ENCODE measurements at regions not wholly inside any gene's neighbourhood (a gene's known extent, or its start where the extent isn't known, plus 50 kb on each side); places are given as distances from the start of the nearest gene placed in this dataset.

DNA sequence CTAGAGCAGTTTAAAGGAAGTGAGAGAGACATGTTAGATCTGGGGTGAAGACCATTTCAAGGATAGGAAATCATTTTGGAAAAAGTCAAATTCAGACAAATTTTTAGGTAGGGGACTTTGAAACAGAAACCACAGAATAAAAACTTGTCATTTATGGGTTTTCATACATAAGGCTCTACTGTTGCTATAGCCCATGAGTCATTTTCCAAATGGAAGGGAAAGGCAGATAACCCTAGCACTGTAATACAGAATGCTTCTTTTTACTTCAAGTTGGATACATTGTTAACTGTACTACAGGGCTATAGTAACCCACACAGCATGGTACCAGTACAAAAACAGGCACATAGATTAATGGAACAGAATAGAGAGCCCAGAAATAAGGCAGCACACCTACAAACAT lies 455.4 kb downstream of the EBF1 start:
- DNase-seq (ENCODE audit: low spot score): no peak

DNA sequence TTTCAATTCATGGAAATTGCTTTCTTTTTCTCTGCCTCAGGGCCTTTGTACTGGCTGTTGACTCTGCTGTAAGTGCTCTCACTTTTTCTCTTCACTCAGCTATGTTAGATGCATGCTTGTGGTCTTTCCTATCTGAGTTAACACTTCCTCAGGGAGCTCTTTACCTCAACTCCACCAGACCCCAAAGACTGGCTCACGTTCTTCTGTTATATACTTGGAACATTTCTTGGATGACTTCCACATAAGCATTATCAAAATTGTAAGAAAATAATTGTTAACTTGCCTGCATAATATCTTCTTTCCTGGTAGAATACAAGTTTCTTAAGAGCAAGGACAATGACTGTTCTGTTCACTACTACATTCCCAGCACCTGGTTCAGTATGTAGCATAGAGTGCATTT lies 455.9 kb downstream of the EBF1 start:
- no peak for DNase-seq (ENCODE audit: low spot score)

DNA sequence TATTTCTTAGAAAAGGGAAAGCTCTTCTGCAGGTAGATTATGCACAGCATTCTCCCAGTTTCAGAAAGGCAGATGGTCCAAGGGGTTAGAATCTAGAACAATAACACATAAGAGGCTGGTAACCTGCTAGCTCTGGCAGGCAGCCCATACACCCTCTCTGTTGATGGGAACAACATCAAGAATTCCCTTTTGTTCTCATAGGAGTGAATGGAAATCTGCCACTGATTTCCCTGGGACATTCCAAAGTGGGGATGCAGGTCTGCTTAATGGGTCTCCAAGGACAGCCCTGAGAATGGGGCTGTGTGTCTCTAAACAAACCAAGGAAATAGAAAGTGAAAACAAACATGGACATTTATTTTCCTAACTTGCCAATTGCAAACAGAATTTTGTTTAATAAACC lies 456.8 kb downstream of the EBF1 start:
- DNase-seq (ENCODE audit: low spot score): no peak

DNA sequence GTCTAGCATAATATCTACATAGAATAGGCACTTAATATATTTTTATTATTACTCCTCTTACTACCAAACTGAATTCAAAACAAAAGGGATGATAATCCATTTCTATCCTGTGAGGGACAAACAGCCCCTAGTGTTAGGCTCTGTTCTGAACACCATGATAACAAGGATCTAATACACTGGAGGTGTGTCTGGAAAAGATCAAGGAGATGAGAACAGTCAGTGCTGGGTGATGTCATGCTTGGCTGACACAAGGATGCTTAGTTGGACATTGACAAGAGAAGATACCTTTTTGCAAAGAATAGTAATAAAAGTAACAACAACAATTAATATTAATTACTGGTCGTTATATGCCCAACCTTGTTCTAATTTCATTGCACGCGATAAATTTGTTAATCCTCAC lies 458.7 kb downstream of the EBF1 start:
- no peak for DNase-seq (ENCODE audit: low spot score)

DNA sequence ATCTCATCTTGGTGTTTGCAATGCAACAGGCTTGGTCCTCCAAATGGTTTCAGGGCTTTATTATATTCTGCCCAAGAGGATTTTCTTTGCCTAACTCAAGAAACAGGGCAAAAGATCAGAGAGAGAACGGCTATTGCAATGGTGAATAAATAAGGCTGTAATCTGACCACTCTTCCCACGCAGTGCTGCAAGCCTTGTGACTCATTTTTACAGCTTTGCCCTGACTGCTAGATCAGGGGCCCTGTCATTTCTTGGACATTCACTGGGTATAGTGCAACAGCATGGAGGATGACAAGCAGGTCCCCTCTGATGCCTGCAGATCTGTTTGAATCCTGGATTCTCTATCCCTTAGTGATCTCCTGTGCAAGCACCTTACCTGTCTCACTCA lies 459.1 kb downstream of the EBF1 start:
- no peak for DNase-seq (ENCODE audit: low spot score)

DNA sequence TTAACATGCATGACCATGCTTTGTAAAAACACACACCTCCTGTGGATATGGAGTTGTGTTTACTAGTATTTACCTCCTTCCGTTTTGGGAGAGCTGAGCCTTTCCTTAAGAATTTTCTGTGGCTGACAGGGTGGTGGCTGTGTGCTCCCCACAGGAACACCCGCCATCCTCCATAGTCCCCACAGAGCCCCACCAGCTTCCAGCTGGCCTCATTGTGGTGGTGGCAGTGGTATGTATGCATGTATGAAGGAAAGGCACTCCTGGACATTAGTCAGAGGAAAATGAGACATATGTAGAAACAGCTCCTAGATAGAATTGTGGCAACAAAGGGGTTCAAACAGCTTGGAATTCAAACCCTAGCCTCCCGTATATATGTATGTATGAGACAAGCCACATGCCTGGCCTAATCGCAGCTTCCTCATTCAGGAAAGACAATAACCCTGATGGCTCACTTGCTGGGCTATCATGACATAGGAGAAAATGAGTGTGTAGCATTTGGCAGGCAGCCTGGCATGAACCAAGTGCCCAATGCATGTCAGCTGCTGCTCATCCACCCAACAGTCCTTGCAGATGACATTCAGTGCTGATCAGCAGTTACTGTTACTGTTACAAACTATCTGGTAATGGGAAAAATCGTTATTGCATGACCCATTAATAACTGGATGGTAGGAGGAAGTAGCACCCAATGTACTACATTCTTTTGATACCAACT lies 459.7 kb downstream of the EBF1 start:
- DNase-seq (ENCODE audit: low spot score): no peak

DNA sequence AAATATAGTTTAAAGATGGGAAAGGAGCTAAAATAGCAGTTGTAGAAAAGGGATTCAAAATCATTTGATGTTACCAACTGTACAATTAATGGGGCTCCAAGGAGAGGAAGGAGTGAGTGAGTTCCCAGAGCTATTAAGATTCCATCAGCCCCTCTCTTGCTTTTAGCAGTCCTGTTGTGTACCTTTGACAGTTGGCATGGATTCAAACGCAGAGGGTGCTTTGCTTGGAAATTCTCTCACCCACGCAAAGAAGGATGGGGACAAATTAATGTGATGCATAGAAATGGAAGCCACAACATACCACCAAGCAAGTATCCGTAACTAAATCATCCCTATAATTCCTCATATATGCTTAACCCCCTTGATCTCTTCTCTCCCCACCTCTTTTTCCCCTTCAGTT lies 461.3 kb downstream of the EBF1 start:
- no peak for DNase-seq (ENCODE audit: low spot score)

DNA sequence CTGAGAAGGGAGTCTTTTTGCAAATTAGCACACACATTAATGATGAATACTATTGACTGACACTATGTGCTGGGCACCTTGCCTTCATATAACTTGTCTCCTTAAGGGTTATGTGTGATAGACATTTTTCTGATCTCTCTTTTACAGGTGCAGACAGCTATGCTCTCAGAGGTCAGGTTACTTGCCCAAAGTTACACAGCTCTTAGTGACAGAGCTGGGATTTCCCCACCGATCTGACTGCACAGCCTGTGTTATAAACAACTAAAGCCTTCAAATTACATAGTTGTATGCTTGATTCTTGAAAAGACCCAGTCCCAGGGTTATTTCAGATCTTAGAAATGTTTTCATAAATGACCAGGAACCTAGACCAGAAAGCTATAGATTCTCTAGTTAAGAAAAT lies 462.7 kb downstream of the EBF1 start:
- peak; percentile 17 for DNase-seq (ENCODE audit: low spot score)

DNA sequence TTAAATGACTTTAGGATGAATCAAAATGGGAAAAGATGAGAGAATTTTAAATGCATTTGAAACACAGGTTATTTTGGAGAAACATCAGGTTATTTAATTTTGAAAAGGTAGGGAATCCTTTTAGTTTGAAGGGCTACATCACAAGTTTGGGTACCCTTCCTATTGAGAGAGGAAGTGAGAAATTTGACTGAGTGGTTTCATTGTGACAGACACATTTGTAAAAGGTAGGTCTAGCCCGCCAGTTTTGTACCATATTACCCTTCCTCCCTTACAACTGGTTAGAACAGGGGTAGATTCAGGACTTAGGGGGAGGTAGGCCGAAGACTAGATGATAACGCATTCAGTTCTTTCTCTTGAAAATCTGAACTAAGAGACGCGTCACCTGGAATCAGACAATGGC lies 464.2 kb downstream of the EBF1 start:
- DNase-seq (ENCODE audit: low spot score): no peak

DNA sequence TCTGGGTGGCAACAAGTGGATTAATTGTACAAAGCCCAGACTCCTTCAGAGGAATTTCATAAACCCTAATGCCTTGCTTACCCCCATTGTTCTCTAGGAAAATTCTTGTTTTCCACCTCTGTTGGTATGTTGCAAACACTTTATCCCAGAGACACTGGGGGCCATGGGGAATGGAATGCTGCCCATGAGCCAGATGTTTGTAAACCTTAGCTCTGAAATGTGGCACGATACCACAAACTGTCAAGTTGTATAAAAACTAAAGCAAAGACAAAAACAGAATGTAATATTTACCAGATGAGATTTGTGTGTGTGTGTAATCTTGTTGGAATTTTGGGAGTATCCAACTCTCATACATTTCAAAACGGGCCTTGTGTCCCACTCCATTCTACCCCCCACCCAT lies 465.0 kb downstream of the EBF1 start:
- DNase-seq (ENCODE audit: low spot score): no peak

DNA sequence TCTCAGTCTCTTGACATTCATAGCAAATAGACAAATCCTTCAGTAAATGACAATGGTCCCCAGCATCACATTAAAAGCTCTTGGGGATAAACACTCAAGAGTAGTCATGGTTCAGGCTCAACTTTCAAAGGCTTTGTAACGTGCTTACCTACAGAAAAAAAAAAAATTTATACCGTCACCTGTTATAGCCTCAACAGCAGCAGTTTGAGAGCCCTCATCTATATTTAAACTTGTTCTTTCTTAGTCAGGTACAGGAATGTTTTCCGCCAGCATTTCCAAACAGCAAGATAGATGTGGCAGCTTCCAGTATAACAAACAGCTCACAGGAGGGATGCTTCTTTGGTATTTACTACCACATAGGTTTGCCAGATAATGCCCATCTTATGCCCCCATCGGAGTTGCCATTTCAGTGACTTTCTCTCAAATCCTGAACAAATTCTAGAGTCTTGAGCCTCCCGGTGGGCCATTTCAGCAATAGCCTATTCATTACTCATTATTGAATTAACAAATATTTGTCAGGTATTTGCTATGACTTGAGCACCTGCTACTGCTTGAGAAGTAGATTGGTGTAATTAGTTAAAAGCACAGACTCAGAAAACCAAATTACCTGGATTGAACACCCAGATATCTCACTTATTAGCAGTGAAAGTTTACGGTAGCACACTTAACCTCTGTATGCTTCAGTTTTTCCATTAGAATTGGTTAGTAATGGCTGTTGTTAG lies 470.0 kb downstream of the EBF1 start:
- DNase-seq (ENCODE audit: low spot score): no peak

DNA sequence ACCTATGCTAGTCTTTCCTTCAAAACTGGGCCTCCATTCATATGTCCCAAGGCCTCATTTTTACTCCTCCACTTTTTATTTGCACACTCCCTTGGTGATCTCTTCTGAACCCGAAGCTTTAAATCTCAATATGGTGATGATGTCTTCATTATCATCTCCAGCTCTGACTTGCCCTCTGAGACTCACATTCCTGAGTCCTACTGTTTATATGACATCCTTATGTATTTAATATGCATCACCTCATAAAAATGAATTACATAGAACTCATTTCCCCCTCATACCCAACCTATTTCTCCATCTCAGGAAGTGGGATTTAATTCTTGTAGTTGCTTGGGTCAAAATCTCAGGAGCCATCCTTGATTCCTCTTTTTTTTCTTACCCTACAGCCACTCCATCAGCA lies 473.0 kb downstream of the EBF1 start:
- no peak for DNase-seq (ENCODE audit: low spot score)

DNA sequence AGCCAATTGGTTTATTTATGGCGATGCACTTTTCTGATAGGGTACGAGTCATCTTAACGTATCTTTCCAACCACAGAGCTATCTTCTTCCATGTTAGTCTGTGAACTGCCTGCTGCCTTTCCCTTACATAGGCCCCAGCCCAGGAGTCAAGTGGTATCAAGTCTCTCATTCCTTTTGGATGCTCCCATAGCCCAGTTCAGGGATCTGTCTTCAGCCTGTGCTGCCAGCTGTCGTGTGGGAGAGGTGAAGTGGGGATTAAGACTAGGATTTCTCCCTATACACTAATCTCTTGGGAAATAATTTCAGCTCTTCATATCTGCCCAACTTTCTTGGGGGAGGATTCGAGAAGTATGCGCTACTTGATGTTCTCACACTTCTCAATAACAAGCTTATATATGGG lies 475.7 kb downstream of the EBF1 start:
- no peak for DNase-seq (ENCODE audit: low spot score)

DNA sequence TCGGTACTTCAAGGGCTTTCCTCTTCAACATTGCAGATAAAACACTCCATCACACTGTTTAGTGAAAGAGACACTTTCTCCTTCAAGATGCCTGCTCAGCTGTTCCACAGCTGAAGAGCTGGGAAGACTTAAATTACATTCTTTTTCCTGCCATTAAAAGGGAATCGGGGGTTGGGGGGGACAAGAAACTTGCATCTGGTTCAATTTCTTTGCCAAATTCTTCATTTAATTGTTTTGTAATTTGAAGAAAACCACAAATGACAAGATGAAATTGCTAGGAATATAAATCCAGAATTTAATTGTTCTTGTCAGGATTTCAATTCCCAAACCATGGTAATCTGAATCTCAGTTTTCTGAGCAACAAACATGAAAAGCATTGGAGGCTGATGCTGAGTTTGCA lies 478.3 kb downstream of the EBF1 start:
- no peak for DNase-seq (ENCODE audit: low spot score)

DNA sequence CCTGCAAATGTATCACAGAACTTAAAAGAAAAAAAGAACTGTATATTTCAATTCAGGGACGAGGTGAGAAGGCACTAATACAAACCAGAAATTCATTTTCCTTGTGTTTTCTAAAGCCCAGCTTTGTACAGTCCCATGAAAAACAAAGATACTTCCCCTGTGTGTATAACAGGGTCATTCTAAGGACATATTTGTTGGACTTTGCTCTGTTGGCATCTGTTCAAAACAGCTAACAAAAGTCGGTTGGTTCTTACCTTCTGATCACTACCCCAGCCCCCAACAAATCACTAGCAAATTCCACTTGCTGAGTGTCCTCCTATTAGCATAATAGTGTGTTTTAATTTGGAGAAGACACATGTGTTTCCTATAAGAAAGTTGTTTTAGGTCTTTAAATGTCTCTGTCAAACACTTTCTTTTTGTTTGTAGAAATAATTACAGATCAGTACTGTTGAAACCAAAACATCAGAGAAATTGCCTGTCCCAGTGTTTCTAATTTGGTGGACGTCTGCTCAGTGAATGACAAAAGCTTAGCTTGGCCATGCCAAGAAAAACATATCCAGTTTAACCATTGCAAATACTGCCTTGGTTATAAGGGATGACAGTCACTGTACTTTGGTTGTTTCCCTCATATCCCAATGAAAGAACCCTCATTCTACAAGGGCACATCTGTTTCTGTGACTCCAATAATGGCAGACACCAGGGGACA lies 480.5 kb downstream of the EBF1 start:
- no peak for DNase-seq (ENCODE audit: low spot score)

DNA sequence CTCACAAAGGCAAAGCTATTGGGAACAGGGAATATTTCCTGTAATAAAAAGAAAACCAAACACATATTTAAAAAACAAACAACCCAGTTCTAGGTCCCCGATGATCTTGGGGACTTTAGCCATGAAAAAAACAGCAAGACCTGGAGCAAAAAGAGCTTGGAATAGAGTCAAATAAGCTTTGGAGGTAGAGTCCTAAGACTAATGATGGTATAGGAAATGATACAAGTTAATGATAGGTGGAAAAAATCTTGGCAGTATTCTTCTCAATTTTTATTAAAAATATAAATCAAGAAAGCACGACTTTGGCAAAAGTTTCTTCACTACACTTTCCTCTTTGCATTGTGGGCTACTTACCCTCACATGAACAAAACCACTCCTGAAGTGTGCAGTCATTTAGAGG lies 481.5 kb downstream of the EBF1 start:
- no peak for DNase-seq (ENCODE audit: low spot score)

DNA sequence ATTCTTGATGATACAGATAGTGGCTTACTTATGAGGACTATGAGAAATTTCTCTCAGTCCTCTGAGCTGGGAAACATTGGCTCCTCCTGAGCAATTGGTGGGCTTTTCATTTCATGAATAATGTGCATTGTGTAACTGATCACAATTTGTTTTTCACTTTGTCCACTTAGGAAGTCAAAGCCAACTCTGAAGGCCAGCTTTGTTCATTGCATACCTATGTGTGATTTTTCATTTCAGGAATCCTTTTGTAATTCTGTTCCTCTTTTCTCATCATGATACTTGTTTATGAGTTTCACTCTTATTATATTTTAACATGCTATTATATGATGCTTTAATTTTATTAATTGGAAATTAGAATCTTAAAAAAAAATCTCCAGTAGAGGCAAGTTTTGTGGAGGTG lies 483.0 kb downstream of the EBF1 start:
- DNase-seq (ENCODE audit: low spot score): no peak

DNA sequence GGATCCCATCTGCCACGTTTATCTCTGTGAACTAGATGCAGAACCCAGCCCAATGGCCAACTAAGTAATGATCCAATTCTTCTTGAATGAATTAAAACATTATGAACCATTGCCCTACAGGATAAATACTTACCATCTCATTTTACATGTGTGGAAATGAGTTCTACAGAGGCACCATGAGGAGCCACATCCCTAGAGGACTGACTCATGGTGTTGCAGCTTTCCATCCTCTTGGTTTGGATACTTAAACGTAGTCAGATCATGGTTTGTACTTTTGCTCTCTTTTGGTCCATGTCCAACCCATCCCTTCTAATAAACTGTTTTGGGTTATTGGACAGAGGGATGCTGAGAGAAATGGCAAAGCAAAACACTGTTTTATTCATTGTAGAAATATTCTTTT lies 484.8 kb downstream of the EBF1 start:
- DNase-seq (ENCODE audit: low spot score): no peak

DNA sequence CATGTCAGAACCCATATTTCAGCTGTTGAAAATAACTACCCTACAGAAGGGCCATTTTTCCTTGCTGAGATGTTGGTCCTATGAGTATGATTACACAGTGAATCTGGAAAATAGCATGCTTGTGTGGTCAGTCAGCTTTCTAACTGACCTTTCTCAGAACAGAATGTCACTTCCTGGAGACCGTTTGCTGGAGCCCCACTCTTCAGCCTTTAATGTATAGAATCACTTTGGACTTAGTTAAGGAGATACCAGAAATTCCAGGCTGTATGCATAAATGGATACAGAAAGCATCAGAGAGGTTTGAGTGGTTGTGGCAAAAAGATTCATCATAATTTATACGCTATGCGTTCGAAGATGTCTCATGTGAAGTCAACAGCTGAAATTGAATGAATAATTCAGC lies 488.1 kb downstream of the EBF1 start:
- DNase-seq (ENCODE audit: low spot score): no peak

DNA sequence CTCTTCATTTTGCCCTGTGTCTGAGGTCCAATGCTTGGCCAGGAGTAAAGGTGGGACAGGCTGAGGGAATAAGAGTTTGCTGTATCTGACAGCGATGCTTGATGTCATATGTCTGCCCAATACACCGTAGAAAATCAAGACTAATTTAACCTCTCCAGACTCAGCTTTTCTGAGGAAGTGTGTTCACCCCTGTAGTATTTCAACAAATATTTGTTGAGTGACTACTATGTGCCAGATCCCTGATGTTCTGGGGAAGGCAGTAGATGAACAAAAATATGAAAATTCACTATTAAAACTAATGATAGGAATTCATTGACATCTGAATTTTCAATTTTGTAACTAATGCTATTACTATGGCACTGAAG lies 489.7 kb downstream of the EBF1 start:
- DNase-seq (ENCODE audit: low spot score): no peak

DNA sequence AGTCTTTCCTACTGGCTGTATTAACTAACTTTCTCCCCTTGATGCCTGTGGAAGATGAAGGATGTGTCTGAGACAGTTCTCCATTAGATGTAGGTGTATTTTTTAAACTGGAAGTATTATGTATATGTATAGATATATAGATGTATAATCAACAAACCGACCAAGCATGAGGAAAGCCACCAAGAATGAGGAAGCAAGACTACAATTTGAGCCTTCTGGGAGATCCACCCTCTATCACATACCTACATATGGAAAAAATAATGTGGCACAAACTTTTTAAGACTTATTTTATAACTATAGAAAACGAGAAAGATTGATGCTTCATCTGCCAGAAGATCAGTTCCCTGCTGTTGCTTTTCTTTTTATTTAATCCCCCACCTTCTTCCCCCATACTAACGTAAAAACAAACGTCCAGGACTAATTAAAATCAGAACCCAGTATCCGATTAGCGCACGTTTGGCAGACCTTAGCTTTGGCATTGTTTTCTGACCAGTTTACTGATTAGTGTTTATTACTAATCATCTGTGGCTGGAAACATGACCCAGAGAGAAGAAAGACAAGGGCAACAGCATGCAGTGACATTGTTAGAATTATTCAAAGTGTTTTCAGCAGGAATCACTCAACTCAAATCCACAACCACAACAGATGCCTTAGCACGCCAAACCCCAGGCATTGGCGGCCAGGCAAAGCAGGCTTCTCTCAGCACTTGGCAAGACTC lies 490.2 kb downstream of the EBF1 start:
- DNase-seq (ENCODE audit: low spot score): no peak

DNA sequence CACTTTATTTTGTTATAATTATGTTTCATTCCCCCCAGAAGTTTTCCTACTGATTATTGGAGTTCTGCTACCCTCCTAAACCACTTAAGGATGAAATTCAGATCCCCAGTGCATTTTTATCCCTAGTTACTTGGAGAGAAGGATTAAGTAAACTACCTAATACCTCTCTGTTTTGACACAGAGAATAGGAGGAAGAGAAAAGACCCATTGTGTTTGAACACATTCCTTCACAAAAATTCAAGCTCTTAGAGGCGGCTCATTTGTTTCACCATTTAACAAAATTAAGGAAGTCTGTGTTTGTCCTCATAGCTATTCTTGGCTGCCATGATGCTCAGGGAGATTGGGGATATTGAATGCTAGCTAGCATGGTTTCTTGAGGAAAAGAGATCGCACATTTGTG lies 492.6 kb downstream of the EBF1 start:
- no peak for DNase-seq (ENCODE audit: low spot score)

DNA sequence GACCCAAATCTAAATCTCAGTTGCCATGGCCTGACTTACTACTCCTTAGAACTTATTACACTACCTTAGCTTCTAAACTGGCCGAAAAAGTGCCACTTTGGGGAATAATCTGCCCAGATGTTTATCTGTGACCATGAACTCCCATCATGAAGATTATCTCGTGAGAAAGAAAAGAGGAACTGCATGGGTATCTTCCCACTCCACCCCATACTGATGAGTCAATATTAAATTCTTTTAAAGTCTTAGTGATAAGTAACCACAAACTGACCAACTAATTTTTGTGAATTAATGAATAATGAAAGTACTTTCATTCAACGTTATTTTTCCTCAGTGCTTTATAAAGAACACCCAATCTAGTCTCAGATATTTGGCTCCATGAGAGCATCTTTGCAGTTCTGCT lies 493.5 kb downstream of the EBF1 start:
- no peak for DNase-seq (ENCODE audit: low spot score)

Measured in NAMALWA (cell line).